A673 (cell line): ENCODE measurements at regions not wholly inside any gene's neighbourhood (a gene's known extent, or its start where the extent isn't known, plus 50 kb on each side); places are given as distances from the start of the nearest gene placed in this dataset.

ENCODE experiments used
- BruUV-seq: library from RNA; stranded (reverse); fragments of 400-500 nt; replicated peaks from 2 replicates; lab custom pipeline; 2021; lab: Mats Ljungman, UMichigan
- CTCF ChIA-PET: fragments of 300-600 bp; sonication (Branson Sonifier 250); formaldehyde crosslinking; loops from one replicate; lab custom pipeline; 2022; ENCODE audit warnings: antibody characterized with exemption; lab: Charles Lee
- POLR2A ChIA-PET: fragments of 300-600 bp; sonication (Branson Sonifier 250); formaldehyde crosslinking; loops from one replicate; lab custom pipeline; 2022; ENCODE audit warnings: antibody characterized with exemption; ENCODE audit not compliant: low non-redundant PET; lab: Charles Lee
- DNase-seq: peaks from one replicate; pipeline ENCODE4 v3.0.0-alpha.2; 2015; ENCODE audit warnings: low spot score
- H3K27ac ChIP-seq: fragments of 200-600 bp; sonication (generic); 2 replicates; pipeline ENCODE4 v1.5.1; 2016; ENCODE audit warnings: mixed run types, low read depth, mild to moderate bottlenecking, mixed read lengths, antibody characterized with exemption, low read length; ENCODE audit not compliant: poor library complexity, severe bottlenecking
- H3K27me3 ChIP-seq: fragments of 200-600 bp; sonication (generic); replicated peaks from 2 replicates; pipeline ENCODE4 v1.6.1; 2017; ENCODE audit warnings: mixed run types, low read depth, mild to moderate bottlenecking, mixed read lengths, antibody characterized with exemption, low read length; ENCODE audit not compliant: insufficient read depth, poor library complexity
- H3K36me3 ChIP-seq: fragments of 200-600 bp; sonication (generic); 2 replicates; pipeline ENCODE4 v1.6.1; 2016; ENCODE audit warnings: mixed run types, mild to moderate bottlenecking, mixed read lengths, antibody characterized with exemption, low read length; ENCODE audit not compliant: insufficient read depth, poor library complexity, severe bottlenecking
- H3K4me1 ChIP-seq: fragments of 200-600 bp; sonication (generic); 2 replicates; pipeline ENCODE4 v1.6.1; 2017; ENCODE audit warnings: mixed run types, mild to moderate bottlenecking, mixed read lengths, antibody characterized with exemption, low read length; ENCODE audit not compliant: insufficient read depth, poor library complexity, severe bottlenecking
- H3K4me3 ChIP-seq: fragments of 200-600 bp; sonication (generic); 2 replicates; pipeline ENCODE4 v1.5.1; 2016; ENCODE audit warnings: low read depth, mixed run types, mild to moderate bottlenecking, mixed read lengths, low read length; ENCODE audit not compliant: poor library complexity, severe bottlenecking
- H3K9me3 ChIP-seq: fragments of 200-600 bp; sonication (generic); 2 replicates; pipeline ENCODE4 v1.6.1; 2016; ENCODE audit warnings: mixed run types, low read depth, mild to moderate bottlenecking, mixed read lengths, antibody characterized with exemption, low read length; ENCODE audit not compliant: poor library complexity, severe bottlenecking
- CTCF ChIP-seq: fragments of 300-800, 200-600 bp; sonication (generic); conservative IDR thresholded peaks from 2 replicates; pipeline ENCODE4 v1.5.1; 2017; ENCODE audit warnings: low read depth, mild to moderate bottlenecking, antibody characterized with exemption, low read length, moderate library complexity, mixed read lengths
- EZH2 ChIP-seq: fragments of 200-600 bp; sonication (generic); IDR thresholded peaks from 2 replicates; pipeline ENCODE4 v1.6.1; 2017; ENCODE audit warnings: borderline replicate concordance, low read depth, mild to moderate bottlenecking, mixed read lengths, antibody characterized with exemption, low read length; ENCODE audit not compliant: poor library complexity, severe bottlenecking
- intact Hi-C: fragments of 100-400 bp; cut with micrococcal nuclease; formaldehyde crosslinking; loops from one replicate; pipeline ENCODE4 v1.10.0; 2022; ENCODE audit not compliant: unreplicated experiment

GRCh38 chr6:4610256-4610655, 165.9 kb upstream of the CDYL start:
- H3K27ac ChIP-seq, result no peak overlapping the region
- H3K27me3 ChIP-seq, result no peaks in the 10 kb centered on the region
- POLR2A ChIA-PET, result no interaction called here
- no peaks in the 10 kb centered on the region for H3K9me3 ChIP-seq
- CTCF ChIA-PET, result interaction anchor here (0.5 kb wide), 1 partner anchor 408 kb away, joined by 5 read pairs; no protein-coding TSS in a partner anchor
- no peak for TF ChIP-seq CTCF
- H3K4me3 ChIP-seq, result no peak overlapping the region
- DNase-seq, result no peak
- intact Hi-C loops, result no loop called here
- H3K36me3 ChIP-seq, result no peaks in the 10 kb centered on the region
- no peaks in the 10 kb centered on the region for H3K4me1 ChIP-seq
- no TSS peak for BruUV-seq

GRCh38 chr6:4608361-4609115, 167.7 kb upstream of the CDYL start:
- H3K27me3 ChIP-seq, result no peaks in the 10 kb centered on the region
- intact Hi-C loops, result no loop called here
- TF ChIP-seq EZH2 (no peak), CTCF (no peak)
- ChIA-PET POLR2A (no interaction called here), CTCF (no interaction called here)
- no TSS peak for BruUV-seq
- no peaks in the 10 kb centered on the region for H3K36me3 ChIP-seq
- H3K4me3 ChIP-seq, result no peak overlapping the region
- no peaks in the 10 kb centered on the region for H3K4me1 ChIP-seq
- no peak for DNase-seq
- H3K27ac ChIP-seq, result no peak overlapping the region
- H3K9me3 ChIP-seq, result no peaks in the 10 kb centered on the region

GRCh38 chr6:4607793-4608192, 168.4 kb upstream of the CDYL start:
- no peaks in the 10 kb centered on the region for H3K36me3 ChIP-seq
- DNase-seq, result no peak
- no peak overlapping the region for H3K27ac ChIP-seq
- no peaks in the 10 kb centered on the region for H3K4me1 ChIP-seq
- intact Hi-C loops, result no loop called here
- no peak overlapping the region for H3K4me3 ChIP-seq
- POLR2A ChIA-PET, result no interaction called here
- H3K27me3 ChIP-seq, result no peaks in the 10 kb centered on the region
- CTCF ChIA-PET, result no interaction called here
- no peak for TF ChIP-seq CTCF
- no peak for TF ChIP-seq EZH2
- no TSS peak for BruUV-seq
- H3K9me3 ChIP-seq, result no peaks in the 10 kb centered on the region
